GM12892 (cell line): ENCODE measurements at regions not wholly inside any gene's neighbourhood (a gene's known extent, or its start where the extent isn't known, plus 50 kb on each side); places are given as distances from the start of the nearest gene placed in this dataset.

Source experiments
- POLR2A ChIP-seq: IDR thresholded peaks from 2 replicates; pipeline ENCODE4 v1.6.1; 2011; ENCODE audit warnings: low read depth, low read length, control low read depth
- POLR2AphosphoS5 ChIP-seq: IDR thresholded peaks from 2 replicates; pipeline ENCODE4 v1.6.1; 2011; ENCODE audit warnings: low read depth, low read length, control low read depth

DNA sequence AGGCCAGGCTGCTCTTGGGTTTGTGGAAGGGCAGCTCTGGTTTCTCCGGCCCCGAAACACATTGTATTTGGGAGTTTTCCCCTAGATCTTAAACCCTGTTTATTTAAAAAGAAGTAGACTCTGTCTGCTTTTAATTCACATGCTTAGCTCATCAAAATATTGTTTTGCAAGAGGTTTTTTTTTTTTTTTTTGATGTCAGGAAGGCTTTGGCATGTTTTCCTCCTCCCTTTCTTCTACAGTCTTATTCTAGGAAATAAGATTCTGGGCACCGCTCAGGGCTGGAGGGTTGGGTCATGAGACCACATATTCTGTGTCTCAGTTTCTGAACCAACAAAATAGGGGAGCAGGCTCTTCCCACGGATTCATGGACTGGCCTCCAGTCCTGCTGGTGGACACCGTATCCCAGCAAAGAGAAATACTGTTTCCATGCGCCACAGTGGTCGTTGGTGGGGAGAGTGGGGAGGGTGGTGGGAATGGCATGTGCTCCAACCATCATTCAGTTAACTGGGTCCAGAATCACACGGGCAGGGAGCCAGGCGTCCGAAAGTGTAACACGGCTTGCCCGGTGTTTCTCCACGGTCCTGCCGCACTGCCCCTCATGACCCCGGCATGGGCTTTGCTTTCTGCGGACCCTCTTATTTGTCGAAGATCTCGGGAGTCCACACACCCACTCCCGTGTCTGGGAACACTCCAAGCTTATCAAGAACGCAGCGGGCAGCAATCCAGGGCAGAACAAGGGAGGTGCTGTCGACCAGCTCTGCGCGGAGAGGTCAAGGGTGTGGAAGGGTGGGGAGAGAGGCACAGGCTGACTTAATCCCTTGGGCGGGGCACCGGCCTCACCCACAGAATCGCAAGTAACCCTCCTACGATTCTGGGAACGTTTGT, 176.7 kb downstream of the GLI2 start:
- TF ChIP-seq POLR2A (no peak), POLR2AphosphoS5 (no peak)
